GM12878 (cell line): ENCODE measurements at regions not wholly inside any gene's neighbourhood (a gene's known extent, or its start where the extent isn't known, plus 50 kb on each side); places are given as distances from the start of the nearest gene placed in this dataset.
"Not testable (repeated sequence)": the region's sequence is repeated elsewhere in the genome, so short reads cannot be mapped to it uniquely, and the experiment has no call there.

Source experiments
- ATAC-seq: fragments of 200-7000 bp; cut with Tn5 transposase; 3 replicates; pipeline ENCODE4 v1.9.1; 2020; ENCODE audit warnings: mild to moderate bottlenecking, moderate library complexity
- BruUV-seq: library from RNA; stranded (reverse); fragments of 400-500 nt; replicated peaks from 2 replicates; lab custom pipeline; 2021; lab: Mats Ljungman, UMichigan
- CTCF ChIA-PET: fragments of 300-600 bp; sonication (Branson Sonifier 250); formaldehyde crosslinking; extraction: SDS; loops from one replicate; lab custom pipeline; 2021; ENCODE audit warnings: inconsistent platforms; lab: Yijun Ruan, JAX
- POLR2A ChIA-PET: fragments of 350-600 bp; formaldehyde crosslinking; extraction: SDS; loops from one replicate; lab custom pipeline; 2021; ENCODE audit warnings: inconsistent platforms; lab: Charles Lee
- RAD21 ChIA-PET: fragments of 300-600 bp; sonication (Branson Sonifier 250); formaldehyde crosslinking; loops from one replicate; lab custom pipeline; 2023; ENCODE audit warnings: antibody characterized with exemption; ENCODE audit not compliant: unreplicated experiment; lab: Charles Lee
- SMC1A ChIA-PET: fragments of 300-600 bp; sonication (Branson Sonifier 250); formaldehyde crosslinking; loops from one replicate; lab custom pipeline; 2023; ENCODE audit not compliant: unreplicated experiment, uncharacterized antibody; lab: Charles Lee
- DNase-seq: peaks from one replicate; pipeline ENCODE4 v3.0.0-alpha.2; 2011; ENCODE audit warnings: low read depth, low spot score
- FAIRE-seq: peaks from 3 replicates; lab custom pipeline; 2011; peaks lifted over from hg19 to GRCh38; lab: Jason Lieb, UNC
- H2AFZ ChIP-seq: 2 replicates; pipeline ENCODE4 v1.6.0; 2011; ENCODE audit warnings: low read depth, low read length, control low read depth; ENCODE audit not compliant: control insufficient read depth
- H3K27ac ChIP-seq: 2 replicates; pipeline ENCODE4 v1.5.1; 2011; ENCODE audit warnings: control low read depth; ENCODE audit not compliant: control insufficient read depth, insufficient read depth
- H3K27me3 ChIP-seq, 2 experiments: replicated peaks in 1 of 2; 2 replicates each; pipeline versions ENCODE4 v1.6.0 to v1.6.1; 2011; ENCODE audit warnings: low read length in 1 of 2; ENCODE audit not compliant: control insufficient read depth in 2 of 2, insufficient read depth in 2 of 2
- H3K36me3 ChIP-seq, 2 experiments: 2 replicates each; pipeline ENCODE4 v1.5.1; 2011; ENCODE audit warnings: low read length in 1 of 2; ENCODE audit not compliant: control insufficient read depth in 2 of 2, insufficient read depth in 2 of 2
- H3K4me1 ChIP-seq: 2 replicates; pipeline ENCODE4 v1.6.1; 2011; ENCODE audit warnings: mild to moderate bottlenecking, low read length, moderate library complexity, mixed read lengths; ENCODE audit not compliant: control insufficient read depth, insufficient read depth
- H3K4me2 ChIP-seq: 2 replicates; pipeline ENCODE4 v1.6.0; 2011; ENCODE audit warnings: control low read depth; ENCODE audit not compliant: control insufficient read depth, insufficient read depth
- H3K4me3 ChIP-seq: fragments of 200-600 bp; sonication (generic); 2 replicates; pipeline ENCODE4 v1.5.1; 2016
- H3K79me2 ChIP-seq: 2 replicates; pipeline ENCODE4 v1.6.0; 2011; ENCODE audit warnings: low read length; ENCODE audit not compliant: control insufficient read depth, insufficient read depth
- H3K9ac ChIP-seq: 2 replicates; pipeline ENCODE4 v1.8.0; 2011; ENCODE audit warnings: low read length, control low read depth, mixed read lengths; ENCODE audit not compliant: control insufficient read depth, insufficient read depth
- H3K9me3 ChIP-seq: replicated peaks from 3 replicates; pipeline ENCODE4 v1.5.1; 2011; ENCODE audit warnings: mild to moderate bottlenecking, low read length; ENCODE audit not compliant: control insufficient read depth, insufficient read depth
- H4K20me1 ChIP-seq: 2 replicates; pipeline ENCODE4 v1.6.0; 2011; ENCODE audit not compliant: control insufficient read depth, insufficient read depth
- CBFB ChIP-seq: IDR thresholded peaks from 2 replicates; pipeline ENCODE4 v1.6.1; 2016; ENCODE audit warnings: antibody characterized with exemption, low read depth
- RUNX3 ChIP-seq: IDR thresholded peaks from 2 replicates; pipeline ENCODE4 v1.6.1; 2012; ENCODE audit warnings: low read length, inconsistent platforms
- TCF7 ChIP-seq: IDR thresholded peaks from 2 replicates; pipeline ENCODE4 v1.6.1; 2014; ENCODE audit warnings: antibody characterized with exemption, borderline replicate concordance
- USF1 ChIP-seq: IDR thresholded peaks from 2 replicates; pipeline ENCODE4 v1.6.1; 2011; ENCODE audit warnings: borderline replicate concordance, low read depth, mild to moderate bottlenecking, moderate library complexity, mixed read lengths, low read length; ENCODE audit not compliant: insufficient read depth; ENCODE audit errors: extremely low read length
- WGBS: methylation state at CpG from one replicate; pipeline ENCODE4 v1.1.6; 2016; ENCODE audit warnings: low lambda C conversion rate; ENCODE audit not compliant: insufficient replicate concordance, insufficient coverage; ENCODE audit errors: missing lambda C conversion rate; 5-methylcytosine and 5-hydroxymethylcytosine counted together
- in situ Hi-C: fragments of 300-500 bp; cut with MboI; formaldehyde crosslinking; loops from 9 replicates; pipeline ENCODE4 v1.14.3; 2018; ENCODE audit warnings: mixed read lengths
- intact Hi-C: fragments of 100-400 bp; cut with micrococcal nuclease; formaldehyde crosslinking; loops from one replicate; pipeline ENCODE4 v1.14.2; 2022; ENCODE audit not compliant: unreplicated experiment

- TF ChIP-seq USF1 = no peak
- peak; percentile 78 for TF ChIP-seq CBFB
- TF ChIP-seq TCF7 = no peak
- peak; percentile 95 for TF ChIP-seq RUNX3
- TF ChIP-seq, all 136 proteins: peak for 6
Observed at GRCh38 chr3:127074900-127075360, 92.0 kb downstream of the PLXNA1 start (continued).

- H3K4me1 ChIP-seq = peaks cover 12% of the 10 kb centered on the region
- H3K4me2 ChIP-seq, H3K9me3 ChIP-seq, H3K9ac ChIP-seq, FAIRE-seq, ATAC-seq, DNase-seq, H4K20me1 ChIP-seq, POLR2A ChIA-PET, H3K27me3 ChIP-seq, BruUV-seq, SMC1A ChIA-PET, H3K27ac ChIP-seq, H2AFZ ChIP-seq, H3K4me3 ChIP-seq, H3K79me2 ChIP-seq, in situ Hi-C loops, intact Hi-C loops, H3K36me3 ChIP-seq: not testable (repeated sequence)
- ChIA-PET RAD21 (interaction anchor here (1.6 kb wide), 1 partner anchor 141 kb away, joined by 3 read pairs; no protein-coding TSS in a partner anchor), CTCF (interaction anchor here (0.6 kb wide), 1 partner anchor 55 kb away, joined by 3 read pairs; no protein-coding TSS in a partner anchor)
- 79% methylated on average over 25 of the region's 34 CpGs for WGBS
Observed at GRCh38 chr3:127076166-127076992, 93.5 kb downstream of the PLXNA1 start.
